Bronchial epithelial cell (primary cell): ENCODE measurements at regions not wholly inside any gene's neighbourhood (a gene's known extent, or its start where the extent isn't known, plus 50 kb on each side); places are given as distances from the start of the nearest gene placed in this dataset.

Source experiments
- DNase-seq: peaks from one replicate; pipeline ENCODE4 v3.0.0-alpha.2; 2010; ENCODE audit warnings: low read depth
- FAIRE-seq: peaks from 2 replicates; lab custom pipeline; 2011; peaks lifted over from hg19 to GRCh38; lab: Jason Lieb, UNC
- H3K27me3 ChIP-seq: 2 replicates; pipeline ENCODE4 v1.5.1; 2011; ENCODE audit warnings: low read length; ENCODE audit not compliant: control insufficient read depth, insufficient read depth
- H3K36me3 ChIP-seq: 2 replicates; pipeline ENCODE4 v1.5.1; 2011; ENCODE audit warnings: low read length; ENCODE audit not compliant: control insufficient read depth, insufficient read depth
- H3K4me3 ChIP-seq: 2 replicates; pipeline ENCODE4 v1.5.1; 2011; ENCODE audit warnings: mild to moderate bottlenecking, low read depth, low read length, control low read depth
- TF ChIP-seq, protein P1 (sequence below): IDR thresholded peaks from 2 replicates; pipeline ENCODE4 v1.5.1; 2011; ENCODE audit warnings: mild to moderate bottlenecking, moderate library complexity, low read length, control low read depth, inconsistent platforms; ENCODE audit not compliant: insufficient read depth, severe bottlenecking

DNA sequence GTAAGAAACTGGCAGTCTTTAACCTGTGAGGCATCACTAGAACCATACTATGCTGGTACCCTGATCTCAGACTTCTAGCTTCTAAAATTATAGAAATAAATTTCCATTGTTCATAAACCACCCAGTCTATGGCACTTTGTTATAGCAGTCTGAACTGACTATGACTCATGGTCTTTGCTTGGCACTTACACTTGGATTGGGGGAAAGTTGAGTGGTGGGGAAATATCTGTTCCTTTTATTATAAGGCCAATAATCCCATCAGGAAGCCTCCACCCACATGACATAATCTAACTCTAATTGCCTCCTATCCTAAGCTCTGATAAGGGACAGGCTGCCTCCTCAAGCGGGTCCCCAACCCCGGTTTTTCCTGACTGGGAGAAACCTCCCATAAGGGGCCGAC is 61.4 kb upstream of the PACRGL start:
- DNase-seq (no peak), FAIRE-seq (no peak)
- TF ChIP-seq, protein P1, sequence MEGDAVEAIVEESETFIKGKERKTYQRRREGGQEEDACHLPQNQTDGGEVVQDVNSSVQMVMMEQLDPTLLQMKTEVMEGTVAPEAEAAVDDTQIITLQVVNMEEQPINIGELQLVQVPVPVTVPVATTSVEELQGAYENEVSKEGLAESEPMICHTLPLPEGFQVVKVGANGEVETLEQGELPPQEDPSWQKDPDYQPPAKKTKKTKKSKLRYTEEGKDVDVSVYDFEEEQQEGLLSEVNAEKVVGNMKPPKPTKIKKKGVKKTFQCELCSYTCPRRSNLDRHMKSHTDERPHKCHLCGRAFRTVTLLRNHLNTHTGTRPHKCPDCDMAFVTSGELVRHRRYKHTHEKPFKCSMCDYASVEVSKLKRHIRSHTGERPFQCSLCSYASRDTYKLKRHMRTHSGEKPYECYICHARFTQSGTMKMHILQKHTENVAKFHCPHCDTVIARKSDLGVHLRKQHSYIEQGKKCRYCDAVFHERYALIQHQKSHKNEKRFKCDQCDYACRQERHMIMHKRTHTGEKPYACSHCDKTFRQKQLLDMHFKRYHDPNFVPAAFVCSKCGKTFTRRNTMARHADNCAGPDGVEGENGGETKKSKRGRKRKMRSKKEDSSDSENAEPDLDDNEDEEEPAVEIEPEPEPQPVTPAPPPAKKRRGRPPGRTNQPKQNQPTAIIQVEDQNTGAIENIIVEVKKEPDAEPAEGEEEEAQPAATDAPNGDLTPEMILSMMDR = no peak
- H3K27me3 ChIP-seq = no peaks in the 10 kb centered on the region
- no peak overlapping the region for H3K4me3 ChIP-seq
- H3K36me3 ChIP-seq = no peaks in the 10 kb centered on the region

GRCh38 chr4:20639346-20639745 is 60.9 kb upstream of the PACRGL start:
- TF ChIP-seq, protein P1 = no peak
- FAIRE-seq (no peak), DNase-seq (no peak)
- Histone ChIP-seq H3K27me3 (no peaks in the 10 kb centered on the region), H3K4me3 (no peak overlapping the region), H3K36me3 (no peaks in the 10 kb centered on the region)

GRCh38 chr4:20640989-20641388 is 59.3 kb upstream of the PACRGL start:
- FAIRE-seq (no peak), DNase-seq (no peak)
- no peaks in the 10 kb centered on the region for H3K36me3 ChIP-seq
- H3K27me3 ChIP-seq = no peaks in the 10 kb centered on the region
- no peak overlapping the region for H3K4me3 ChIP-seq
- TF ChIP-seq, protein P1 = no peak

DNA sequence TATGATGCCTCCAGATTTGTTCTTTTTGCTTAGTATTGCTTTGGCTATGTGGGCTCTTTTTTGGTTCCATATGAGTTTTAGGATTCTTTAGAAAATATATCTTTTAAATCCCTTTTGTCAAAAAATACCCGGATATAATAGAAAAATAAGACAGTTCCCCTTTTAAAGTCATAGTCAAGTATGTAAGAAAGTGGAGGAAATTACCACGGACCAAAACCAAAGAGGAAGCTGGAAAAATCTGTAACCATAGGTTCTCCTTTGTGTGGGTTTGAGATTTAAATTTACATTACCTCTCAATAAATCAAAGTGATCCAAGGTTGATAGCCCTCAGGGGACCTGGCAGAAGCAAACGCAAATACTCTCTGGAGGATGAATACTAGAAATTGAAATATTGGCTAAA is 58.3 kb upstream of the PACRGL start:
- TF ChIP-seq, protein P1 = no peak
- Histone ChIP-seq H3K36me3 (no peaks in the 10 kb centered on the region), H3K27me3 (no peaks in the 10 kb centered on the region), H3K4me3 (no peak overlapping the region)
- DNase-seq = no peak
- FAIRE-seq = no peak

GRCh38 chr4:20643631-20644030 is 56.6 kb upstream of the PACRGL start:
- Histone ChIP-seq H3K27me3 (no peaks in the 10 kb centered on the region), H3K36me3 (no peaks in the 10 kb centered on the region), H3K4me3 (no peak overlapping the region)
- FAIRE-seq = no peak
- no peak for DNase-seq
- TF ChIP-seq, protein P1 = no peak

- Histone ChIP-seq H3K27me3 (no peaks in the 10 kb centered on the region), H3K4me3 (no peak overlapping the region), H3K36me3 (no peaks in the 10 kb centered on the region)
- DNase-seq (peak; percentile 38), FAIRE-seq (no peak)
- TF ChIP-seq, protein P1 = no peak
Observed at GRCh38 chr4:20645236-20645635, 55.0 kb upstream of the PACRGL start.
